CD14-positive monocyte (primary cell): ENCODE measurements at regions not wholly inside any gene's neighbourhood (a gene's known extent, or its start where the extent isn't known, plus 50 kb on each side); places are given as distances from the start of the nearest gene placed in this dataset.

Source experiments
- DNase-seq, 3 donors: peaks; one replicate each; pipeline ENCODE4 v3.0.0-alpha.2; 2011 to 2022
- H2AFZ ChIP-seq: 2 replicates; pipeline ENCODE4 v1.6.0; 2012; ENCODE audit warnings: mild to moderate bottlenecking, low read depth, low read length, inconsistent platforms; ENCODE audit not compliant: insufficient read depth, poor library complexity, severe bottlenecking
- H3K27ac ChIP-seq, 2 donors: 1 replicate in 1 of 2; 2 replicates in 1 of 2; pipeline ENCODE4 v1.5.1; 2012 to 2013; ENCODE audit warnings: low read length in 2 of 2, control low read depth in 1 of 2, inconsistent platforms in 1 of 2, low read depth in 1 of 2, mild to moderate bottlenecking in 1 of 2
- H3K27me3 ChIP-seq, 2 donors: one replicate each; pipeline versions ENCODE4 v1.6.0 to v1.6.1; 2011 to 2013; ENCODE audit warnings: low read length in 2 of 2; ENCODE audit not compliant: control insufficient read depth in 2 of 2, insufficient read depth in 2 of 2
- H3K36me3 ChIP-seq, 2 donors: replicated peaks in 1 of 2; 1 replicate in 1 of 2; 2 replicates in 1 of 2; pipeline versions ENCODE4 v1.5.1 to v1.6.1; 2012 to 2013; ENCODE audit warnings: low read length in 2 of 2, control low read depth in 1 of 2, inconsistent platforms in 1 of 2, mild to moderate bottlenecking in 1 of 2; ENCODE audit not compliant: insufficient read depth in 2 of 2, control insufficient read depth in 1 of 2
- H3K4me1 ChIP-seq, 2 donors: 1 replicate in 1 of 2; 2 replicates in 1 of 2; pipeline versions ENCODE4 v1.5.1 to v1.6.1; 2012 to 2013; ENCODE audit warnings: low read length in 2 of 2, control low read depth in 1 of 2, inconsistent platforms in 1 of 2, mild to moderate bottlenecking in 1 of 2, moderate library complexity in 1 of 2; ENCODE audit not compliant: insufficient read depth in 2 of 2, control insufficient read depth in 1 of 2
- H3K4me2 ChIP-seq: replicated peaks from 2 replicates; pipeline ENCODE3; 2012; ENCODE audit warnings: low read length, moderate library complexity, mild to moderate bottlenecking; ENCODE audit not compliant: poor library complexity, severe bottlenecking; ENCODE audit errors: extremely low read depth
- H3K4me3 ChIP-seq, 3 experiments: fragments of 200-600 bp in 1 of 3; sonication (generic) in 1 of 3; replicated peaks in 1 of 3; 1 replicate in 2 of 3; 2 replicates in 1 of 3; pipeline ENCODE4 v1.5.1; 2011 to 2013; ENCODE audit warnings: low read length in 3 of 3, mild to moderate bottlenecking in 3 of 3, control low read depth in 2 of 3, low read depth in 2 of 3, inconsistent platforms in 1 of 3, moderate library complexity in 1 of 3
- H3K79me2 ChIP-seq: 2 replicates; pipeline ENCODE4 v1.6.0; 2012; ENCODE audit warnings: mild to moderate bottlenecking, control low read depth, inconsistent platforms, low read length, moderate library complexity; ENCODE audit not compliant: insufficient read depth
- H3K9ac ChIP-seq: 2 replicates; pipeline ENCODE4 v1.6.0; 2017; ENCODE audit warnings: low read length, mild to moderate bottlenecking; ENCODE audit not compliant: insufficient read depth, poor library complexity, severe bottlenecking
- H3K9me3 ChIP-seq, 2 donors: replicated peaks in 1 of 2; 1 replicate in 1 of 2; 2 replicates in 1 of 2; pipeline versions ENCODE4 v1.5.1 to v1.6.1; 2012 to 2013; ENCODE audit warnings: low read length in 2 of 2, control low read depth in 1 of 2; ENCODE audit not compliant: control insufficient read depth in 1 of 2, insufficient read depth in 1 of 2
- H4K20me1 ChIP-seq: 2 replicates; pipeline ENCODE4 v1.6.0; 2012; ENCODE audit warnings: mild to moderate bottlenecking, low read length, control low read depth, moderate library complexity; ENCODE audit not compliant: insufficient read depth
- H3K27ac Mint-ChIP-seq, 7 donors: one replicate each; pipeline ENCODE4 v1.8.0; 2020; ENCODE audit warnings: mild to moderate bottlenecking in 7 of 7, mixed read lengths in 7 of 7, moderate library complexity in 6 of 7, inconsistent platforms in 2 of 7
- H3K27me3 Mint-ChIP-seq, 3 donors: one replicate each; pipeline ENCODE4 v1.8.0; 2021 to 2022; ENCODE audit warnings: low read depth in 3 of 3, mild to moderate bottlenecking in 3 of 3, mixed read lengths in 3 of 3, moderate library complexity in 3 of 3, inconsistent platforms in 1 of 3
- H3K36me3 Mint-ChIP-seq, 2 donors: one replicate each; pipeline ENCODE4 v1.8.0; 2020; ENCODE audit warnings: mixed read lengths in 2 of 2, inconsistent platforms in 1 of 2, mild to moderate bottlenecking in 1 of 2
- H3K4me1 Mint-ChIP-seq: one replicate; pipeline ENCODE4 v1.8.0; 2020; ENCODE audit warnings: mild to moderate bottlenecking, mixed read lengths
- H3K4me3 Mint-ChIP-seq, 2 donors: one replicate each; pipeline ENCODE4 v1.8.0; 2020; ENCODE audit warnings: mild to moderate bottlenecking in 2 of 2, mixed read lengths in 2 of 2, moderate library complexity in 1 of 2
- H3K9me3 Mint-ChIP-seq, 7 donors: one replicate each; pipeline ENCODE4 v1.8.0; 2020 to 2022; ENCODE audit warnings: mixed read lengths in 7 of 7, mild to moderate bottlenecking in 6 of 7, moderate library complexity in 6 of 7, inconsistent platforms in 2 of 7
- WGBS: methylation state at CpG from one replicate; pipeline ENCODE4 v1.1.5; 2013; ENCODE audit warnings: missing lambda C conversion rate; ENCODE audit not compliant: insufficient coverage; 5-methylcytosine and 5-hydroxymethylcytosine counted together
- intact Hi-C, 2 donors: fragments of 100-400 bp; cut with micrococcal nuclease; formaldehyde crosslinking; loops; one replicate each; pipeline versions ENCODE4 v1.15.0 to v1.15.1; 2023
- TF ChIP-seq, protein P1 (sequence below): fragments of 200-600 bp; IDR thresholded peaks from one replicate; pipeline ENCODE4 v1.8.0; 2022; ENCODE audit warnings: antibody characterized with exemption, mild to moderate bottlenecking

DNA sequence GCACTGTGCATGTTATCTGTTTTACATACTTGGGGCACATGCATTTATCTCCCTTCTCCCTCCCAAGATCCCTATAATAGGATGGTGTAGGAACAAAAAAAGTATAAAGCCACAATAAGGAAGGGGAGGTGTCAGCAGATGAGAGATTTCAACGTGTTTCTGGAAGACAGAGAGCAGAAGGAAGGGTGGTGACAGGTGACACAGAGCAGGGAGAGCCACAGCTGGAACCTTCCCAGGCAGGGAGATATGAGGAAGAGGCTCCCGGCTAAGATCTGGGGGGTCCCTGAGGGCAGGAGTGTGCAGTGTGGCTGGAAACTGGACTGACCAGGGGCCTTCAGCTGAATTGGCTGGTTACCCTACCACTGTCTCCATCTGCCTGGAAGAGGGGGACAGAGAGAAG, 107.4 kb downstream of the BCOR start:
- H3K9ac ChIP-seq, result no peak overlapping the region
- no peaks in the 10 kb centered on the region for H3K27me3 ChIP-seq
- DNase-seq, result no peak
- H3K4me2 ChIP-seq, result no peak overlapping the region
- H3K27ac ChIP-seq, result no peak overlapping the region
- no peak overlapping the region for H3K27ac Mint-ChIP-seq
- H2AFZ ChIP-seq, result no peak overlapping the region
- TF ChIP-seq, protein P1, sequence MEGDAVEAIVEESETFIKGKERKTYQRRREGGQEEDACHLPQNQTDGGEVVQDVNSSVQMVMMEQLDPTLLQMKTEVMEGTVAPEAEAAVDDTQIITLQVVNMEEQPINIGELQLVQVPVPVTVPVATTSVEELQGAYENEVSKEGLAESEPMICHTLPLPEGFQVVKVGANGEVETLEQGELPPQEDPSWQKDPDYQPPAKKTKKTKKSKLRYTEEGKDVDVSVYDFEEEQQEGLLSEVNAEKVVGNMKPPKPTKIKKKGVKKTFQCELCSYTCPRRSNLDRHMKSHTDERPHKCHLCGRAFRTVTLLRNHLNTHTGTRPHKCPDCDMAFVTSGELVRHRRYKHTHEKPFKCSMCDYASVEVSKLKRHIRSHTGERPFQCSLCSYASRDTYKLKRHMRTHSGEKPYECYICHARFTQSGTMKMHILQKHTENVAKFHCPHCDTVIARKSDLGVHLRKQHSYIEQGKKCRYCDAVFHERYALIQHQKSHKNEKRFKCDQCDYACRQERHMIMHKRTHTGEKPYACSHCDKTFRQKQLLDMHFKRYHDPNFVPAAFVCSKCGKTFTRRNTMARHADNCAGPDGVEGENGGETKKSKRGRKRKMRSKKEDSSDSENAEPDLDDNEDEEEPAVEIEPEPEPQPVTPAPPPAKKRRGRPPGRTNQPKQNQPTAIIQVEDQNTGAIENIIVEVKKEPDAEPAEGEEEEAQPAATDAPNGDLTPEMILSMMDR, result no peak
- H3K79me2 ChIP-seq, result no peaks in the 10 kb centered on the region
- H3K4me3 Mint-ChIP-seq, result no peak overlapping the region
- no peaks in the 10 kb centered on the region for H3K9me3 ChIP-seq
- intact Hi-C loops, result no loop called here
- no peaks in the 10 kb centered on the region for H3K4me1 Mint-ChIP-seq
- H3K4me3 ChIP-seq, result no peak overlapping the region
- WGBS, result 0% methylated on average over 1 of the region's 2 CpGs
- H3K36me3 Mint-ChIP-seq, result no peaks in the 10 kb centered on the region
- no peaks in the 10 kb centered on the region for H4K20me1 ChIP-seq
- H3K36me3 ChIP-seq, result no peaks in the 10 kb centered on the region
- H3K4me1 ChIP-seq, result no peaks in the 10 kb centered on the region
- H3K9me3 Mint-ChIP-seq, result peaks cover 0 to 5% (median 0%) of the 10 kb centered on the region in 7 donors
- H3K27me3 Mint-ChIP-seq, result peaks cover 3 to 10% (median 5%) of the 10 kb centered on the region in 3 donors

DNA sequence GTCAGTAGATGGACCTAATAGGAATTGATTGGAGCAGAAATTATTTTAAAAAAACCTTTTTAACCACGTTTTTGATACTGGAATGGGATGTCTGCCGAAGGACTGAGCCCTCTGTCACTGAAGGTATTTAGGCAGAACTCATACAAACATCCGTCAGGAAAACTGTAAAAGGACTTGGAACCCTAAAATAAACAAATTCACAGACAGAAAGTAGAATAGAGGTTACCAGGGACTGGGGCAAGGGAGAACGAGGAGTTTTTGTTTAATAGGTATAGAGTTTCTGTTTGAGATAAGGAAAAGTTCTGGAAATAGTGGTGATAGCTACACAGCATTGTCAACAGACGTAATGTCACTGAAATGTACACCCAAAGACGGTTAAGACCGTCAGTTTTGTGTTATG, 105.5 kb downstream of the BCOR start:
- H3K27ac Mint-ChIP-seq, result no peak overlapping the region
- no peaks in the 10 kb centered on the region for H3K4me1 ChIP-seq
- no peak for DNase-seq
- no peaks in the 10 kb centered on the region for H3K36me3 Mint-ChIP-seq
- no peak overlapping the region for H3K4me3 ChIP-seq
- no peak overlapping the region for H3K4me3 Mint-ChIP-seq
- no peak overlapping the region for H3K9ac ChIP-seq
- no peak overlapping the region for H3K27ac ChIP-seq
- no peak overlapping the region for H2AFZ ChIP-seq
- no peak overlapping the region for H3K4me2 ChIP-seq
- no peaks in the 10 kb centered on the region for H3K9me3 ChIP-seq
- TF ChIP-seq, protein P1, result no peak
- H3K4me1 Mint-ChIP-seq, result no peaks in the 10 kb centered on the region
- H3K36me3 ChIP-seq, result no peaks in the 10 kb centered on the region
- H3K27me3 ChIP-seq, result no peaks in the 10 kb centered on the region
- H4K20me1 ChIP-seq, result no peaks in the 10 kb centered on the region
- H3K79me2 ChIP-seq, result no peaks in the 10 kb centered on the region
- WGBS, result no CpG with 5 or more reads among the region's 7 CpGs
- H3K27me3 Mint-ChIP-seq, result peaks cover 3 to 7% (median 4%) of the 10 kb centered on the region in 3 donors
- peaks cover 0 to 5% (median 0%) of the 10 kb centered on the region in 7 donors for H3K9me3 Mint-ChIP-seq
- intact Hi-C loops, result no loop called here
